Stimulated activated CD4-positive, alpha-beta T cell treated with anti-CD3 and anti-CD28 coated beads, TNF-alpha, amount 100 ng/mL, for 4 hours (primary cell): ENCODE measurements at regions not wholly inside any gene's neighbourhood (a gene's known extent, or its start where the extent isn't known, plus 50 kb on each side); places are given as distances from the start of the nearest gene placed in this dataset.
"Not testable (repeated sequence)": the region's sequence is repeated elsewhere in the genome, so short reads cannot be mapped to it uniquely, and the experiment has no call there.

Experiments used
- DNase-seq, 3 experiments: peaks; one replicate each; pipeline ENCODE4 v3.0.0-alpha.2; 2020; ENCODE audit warnings: low read depth in 3 of 3

DNA sequence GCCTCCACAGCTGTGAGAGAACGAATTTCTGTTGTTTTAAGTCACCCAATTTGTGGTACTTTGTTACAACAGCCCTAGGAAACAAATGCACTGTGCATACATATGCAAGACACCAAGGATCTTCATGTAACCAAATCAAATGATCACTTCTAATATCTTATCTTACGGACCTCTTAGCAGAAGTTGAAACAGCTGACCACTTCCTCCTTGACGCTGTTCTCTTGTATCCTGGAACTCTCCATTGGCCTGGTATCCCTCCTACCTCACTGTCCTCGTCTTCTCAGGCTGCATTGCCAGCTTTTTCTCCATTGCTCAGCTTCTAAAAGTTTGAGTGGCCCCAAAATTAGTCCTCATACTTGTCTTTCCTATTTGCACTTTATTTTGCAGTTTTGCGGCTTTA, 200.4 kb downstream of the DLEU7 start:
- DNase-seq = no peak

DNA sequence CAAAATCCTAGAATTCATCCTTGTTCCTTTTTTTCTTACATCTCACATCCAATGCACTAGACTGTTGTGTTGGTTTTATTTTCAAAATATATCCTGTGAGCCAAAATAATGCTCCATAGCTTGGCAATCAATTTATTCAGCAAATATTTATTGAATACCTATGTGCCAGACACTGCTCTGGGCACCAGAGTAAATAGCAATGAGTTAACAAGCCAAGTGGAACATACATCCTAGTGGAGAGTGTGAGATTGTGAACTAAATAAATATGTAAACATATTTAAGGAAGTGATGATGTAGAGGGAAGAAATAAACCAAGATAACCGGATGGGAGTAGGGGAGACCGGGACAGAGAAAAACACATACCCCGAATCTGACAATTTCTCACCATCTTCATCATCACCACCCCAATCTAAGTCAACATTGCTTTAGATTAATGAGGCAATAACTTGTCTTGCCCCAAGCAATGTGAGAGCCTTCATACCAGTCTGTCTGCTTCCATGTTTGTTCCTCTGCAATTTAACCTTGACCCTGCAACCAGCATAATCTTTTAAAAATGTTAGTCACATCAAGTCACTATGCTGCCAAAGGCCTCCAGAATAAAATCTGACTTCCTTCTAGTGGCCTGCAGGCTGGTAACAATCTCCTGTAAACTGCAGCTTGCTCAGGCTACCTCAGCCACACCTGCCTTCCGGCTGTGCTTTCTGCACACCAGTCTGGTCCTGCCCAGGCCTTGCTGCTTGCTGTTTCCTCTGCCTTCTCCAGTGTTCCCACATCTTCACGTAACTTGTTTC, 199.2 kb downstream of the DLEU7 start:
- no peak for DNase-seq

DNA sequence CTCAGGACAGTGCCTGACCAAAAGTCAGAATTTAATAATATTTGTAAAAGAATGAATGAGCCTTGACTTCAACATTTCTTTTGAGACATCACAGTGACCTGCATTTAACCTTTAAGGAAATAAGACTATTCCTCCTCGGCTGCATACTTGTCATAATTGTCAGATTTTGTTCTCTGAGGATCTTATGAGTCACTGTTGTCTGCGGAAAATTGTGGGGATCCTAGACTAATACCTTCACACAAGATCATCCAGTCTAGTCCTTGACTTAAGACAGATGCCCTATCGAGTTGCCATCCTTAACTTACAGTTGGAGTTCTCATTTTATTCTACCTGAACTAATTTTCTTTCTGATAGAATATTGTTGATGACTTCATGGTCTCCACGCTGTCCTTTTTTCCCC, 198.4 kb downstream of the DLEU7 start:
- no peak for DNase-seq

- no peak for DNase-seq
Observed at GRCh38 chr13:50646070-50646469, 197.4 kb downstream of the DLEU7 start.

GRCh38 chr13:50649211-50649610, 194.3 kb downstream of the DLEU7 start:
- no peak for DNase-seq

DNA sequence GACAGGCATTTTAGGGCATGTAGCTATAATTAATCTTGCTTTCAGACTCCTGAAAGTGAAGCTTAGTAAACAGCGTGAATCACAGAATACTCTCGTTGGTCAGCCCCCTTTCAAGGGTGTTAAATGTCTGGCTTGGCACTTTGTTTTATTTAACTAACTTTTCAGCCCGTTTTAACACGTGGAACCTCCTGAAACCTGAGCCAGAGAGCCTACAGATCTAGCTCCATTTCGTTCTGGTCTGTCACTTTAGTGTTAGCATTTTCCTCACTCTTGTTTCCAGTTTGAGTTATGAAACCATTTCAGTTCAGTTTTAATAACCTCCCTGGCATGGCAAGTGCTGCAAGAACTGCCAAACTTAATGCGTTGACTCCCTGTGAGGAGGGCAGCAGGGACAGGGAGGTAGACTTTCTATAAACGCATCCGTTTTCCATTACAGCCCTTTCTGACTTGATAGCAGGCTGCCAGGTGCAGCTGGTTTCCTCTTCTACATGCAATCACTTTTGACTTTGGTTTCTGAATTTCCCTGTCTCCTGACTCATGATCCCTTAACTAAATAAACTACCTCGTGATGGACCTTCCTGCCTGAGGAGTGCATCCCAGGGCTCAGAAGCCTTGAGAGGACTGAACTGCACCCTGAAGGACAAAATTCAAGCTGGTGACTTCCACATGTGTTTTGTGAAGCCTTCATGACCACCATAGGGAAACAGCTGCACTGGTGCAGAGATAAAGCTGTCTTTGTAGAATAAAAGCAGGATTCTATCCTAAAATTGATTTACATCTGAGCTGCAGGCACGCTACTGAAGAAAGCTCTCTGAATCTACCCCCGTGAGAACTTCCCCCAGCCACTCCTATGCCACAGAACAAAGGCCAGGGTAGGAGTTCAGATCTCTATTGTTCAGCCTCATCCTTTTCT, 192.6 kb downstream of the DLEU7 start:
- DNase-seq = no peak

DNA sequence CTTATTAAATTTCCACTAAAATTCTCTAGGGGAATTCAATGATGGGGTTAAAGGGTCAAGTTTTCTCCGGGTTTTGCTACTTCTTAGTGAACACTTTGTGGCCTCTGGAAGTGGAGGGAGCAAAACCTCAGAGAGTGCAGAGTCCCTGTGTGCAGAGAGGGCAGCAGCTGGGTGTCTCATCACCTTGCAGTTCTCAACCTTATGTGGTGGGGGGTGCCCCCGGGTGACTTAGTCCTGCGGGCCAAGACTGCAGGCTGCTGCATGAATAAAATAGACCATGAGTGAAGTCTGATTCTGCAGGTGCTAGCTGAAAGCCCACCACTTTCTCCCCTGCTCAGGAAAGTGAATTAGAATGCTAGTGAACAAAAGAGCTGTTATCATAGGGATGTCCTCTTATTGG, 191.6 kb downstream of the DLEU7 start:
- no peak for DNase-seq

- DNase-seq = no peak
Observed at GRCh38 chr13:50654331-50654730, 189.2 kb downstream of the DLEU7 start.

- not testable (repeated sequence) for DNase-seq
Observed at GRCh38 chr13:50661881-50662280, 181.6 kb downstream of the DLEU7 start.

GRCh38 chr13:50664951-50665350, 178.5 kb downstream of the DLEU7 start:
- DNase-seq = no peak

DNA sequence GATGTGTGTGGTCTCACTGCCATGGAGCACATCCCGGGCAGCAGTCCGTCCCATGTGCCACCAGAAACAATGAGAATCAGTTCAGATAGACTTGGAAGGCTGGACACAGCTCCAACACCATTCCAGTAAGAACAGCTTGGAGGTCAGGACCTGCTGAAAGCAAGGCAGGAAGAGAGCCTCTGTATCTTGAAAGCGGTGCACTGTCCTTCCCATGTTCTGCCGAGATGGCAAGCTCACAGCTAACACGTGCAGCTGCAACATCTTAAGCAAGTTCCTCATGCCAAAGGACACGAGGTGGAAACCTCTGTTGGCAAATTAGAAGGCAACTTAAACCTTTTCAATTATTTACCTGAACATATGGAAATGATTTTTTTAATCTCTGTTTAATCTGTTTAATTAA, 175.4 kb downstream of the DLEU7 start:
- DNase-seq = no peak

- no peak for DNase-seq
Observed at GRCh38 chr13:50668691-50669271, 174.7 kb downstream of the DLEU7 start.

DNA sequence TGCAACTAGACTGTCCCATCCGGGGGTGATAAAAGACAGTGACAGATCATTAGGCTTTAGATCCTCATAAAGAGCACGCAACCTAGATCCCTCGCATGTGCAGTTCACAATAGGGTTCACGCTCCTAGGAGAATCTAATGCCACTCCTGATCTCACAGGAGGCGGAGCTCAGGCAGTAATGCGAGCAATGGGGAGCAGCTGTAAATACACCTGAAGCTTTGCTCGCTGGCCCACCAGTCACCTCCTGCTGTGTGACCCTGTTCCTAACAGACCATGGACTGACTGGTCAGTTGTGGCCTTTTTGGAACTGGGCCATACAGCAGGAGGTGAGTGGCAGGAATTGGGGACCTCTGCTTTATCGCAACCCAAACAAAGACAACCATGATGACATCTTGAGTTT, 173.2 kb downstream of the DLEU7 start:
- no peak for DNase-seq

DNA sequence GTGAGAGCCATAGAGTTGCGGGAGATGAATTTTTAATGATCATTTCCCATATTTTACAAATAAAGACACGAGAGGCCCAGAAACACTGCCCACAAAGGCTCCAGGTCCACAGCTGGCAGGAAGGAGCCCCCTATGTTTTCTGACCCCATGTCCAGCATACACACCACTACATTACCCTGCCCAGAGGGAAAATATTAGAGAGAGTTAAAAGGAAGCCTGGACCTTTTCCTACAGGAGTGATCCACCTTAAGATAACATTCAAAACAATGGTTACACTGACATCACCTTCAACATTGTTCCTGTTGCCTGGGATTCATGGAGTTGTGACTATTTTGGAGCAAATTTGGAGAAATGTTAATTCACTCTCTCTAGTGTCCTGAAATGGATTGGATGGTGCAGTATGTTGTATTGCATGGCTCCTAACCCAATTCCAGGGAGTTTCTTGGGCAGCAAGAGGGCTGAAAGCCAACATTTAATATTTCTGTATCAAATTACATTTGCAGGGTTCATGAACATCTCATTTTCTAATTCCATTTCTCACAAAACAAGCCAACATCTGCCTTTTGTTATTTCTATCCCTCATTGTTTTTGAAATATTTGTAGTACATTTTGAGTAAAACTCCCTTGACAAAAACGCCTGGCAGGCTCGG, 172.5 kb downstream of the DLEU7 start:
- no peak for DNase-seq

- no peak for DNase-seq
Observed at GRCh38 chr13:50671497-50671850, 172.0 kb downstream of the DLEU7 start.

- DNase-seq = no peak
Observed at GRCh38 chr13:50672025-50672424, 171.5 kb downstream of the DLEU7 start.

GRCh38 chr13:50675651-50676050, 167.8 kb downstream of the DLEU7 start:
- no peak for DNase-seq

DNA sequence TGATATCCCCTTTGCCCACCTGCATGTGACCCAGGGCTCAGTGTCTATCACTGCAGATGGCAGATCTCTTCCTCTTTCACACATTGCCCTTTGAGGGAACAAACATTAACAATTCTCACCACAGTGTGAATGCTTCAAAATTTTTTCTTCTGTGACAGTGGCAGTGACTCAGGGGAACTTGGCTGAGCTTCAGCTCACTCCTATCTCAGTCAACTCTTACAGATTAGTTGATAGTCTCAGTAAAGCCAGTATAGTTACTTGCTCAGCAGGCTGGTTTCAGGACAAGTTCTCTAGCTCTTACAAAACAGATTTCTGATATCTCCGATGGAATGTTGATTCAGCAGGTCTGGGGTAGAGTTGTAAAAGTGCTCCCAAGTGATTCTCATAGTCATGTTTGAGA, 166.9 kb downstream of the DLEU7 start:
- no peak for DNase-seq

DNA sequence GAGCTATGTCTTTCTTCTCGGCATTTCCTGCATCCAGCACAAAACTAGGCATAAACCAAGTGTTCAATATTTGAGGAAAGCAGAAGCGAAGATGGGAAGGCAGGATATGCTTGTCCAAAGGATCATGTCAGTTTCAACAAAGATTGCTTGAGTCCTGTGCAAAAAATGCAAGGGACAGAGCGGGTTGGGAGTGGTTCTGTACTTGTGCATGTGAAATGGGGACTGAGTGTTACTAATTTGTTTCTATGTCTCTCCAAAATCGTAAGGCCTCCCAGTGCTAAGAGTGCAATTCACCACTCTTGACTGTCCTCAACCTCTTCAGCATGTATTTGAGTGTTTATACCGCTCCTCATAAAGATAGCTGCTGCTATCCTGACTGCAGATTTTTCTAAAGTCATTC, 166.2 kb downstream of the DLEU7 start:
- DNase-seq = no peak

GRCh38 chr13:50677687-50678463, 165.6 kb downstream of the DLEU7 start:
- no peak for DNase-seq

DNA sequence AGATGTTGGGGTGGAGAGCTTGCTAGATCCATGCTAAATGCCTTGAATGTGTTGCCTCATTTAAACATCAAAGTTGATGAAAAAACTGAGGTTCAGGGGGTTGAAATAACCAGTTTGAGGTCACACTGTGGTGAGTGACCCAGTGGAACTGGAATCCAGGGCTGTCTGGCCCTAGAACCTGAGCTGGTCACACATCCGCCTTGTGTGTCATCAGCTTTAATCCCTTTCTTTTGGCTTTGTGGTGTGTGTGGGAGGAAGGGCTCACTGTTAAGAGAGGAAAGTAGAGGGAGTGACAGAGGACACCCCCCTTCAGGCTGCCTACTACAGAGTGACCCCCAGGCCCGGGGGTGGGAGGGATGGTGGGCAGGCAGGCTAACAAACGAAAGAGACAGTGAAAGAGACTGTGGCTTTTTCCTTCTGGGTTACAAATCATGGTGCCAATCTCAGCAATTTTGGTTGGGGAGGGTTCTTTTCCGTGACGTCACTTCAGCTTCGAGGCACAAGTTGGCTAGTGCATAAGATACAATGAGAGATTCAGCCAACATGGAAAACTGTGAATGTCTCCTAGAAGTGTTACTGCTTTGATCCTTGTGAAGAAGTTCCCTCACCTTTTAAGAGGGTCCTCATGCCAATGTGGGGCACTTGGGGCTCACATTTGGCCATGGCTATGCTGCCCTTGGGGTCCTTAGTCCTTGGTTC, 164.9 kb downstream of the DLEU7 start:
- DNase-seq = no peak
